ENCODE measurements at regions not wholly inside any gene's neighbourhood (a gene's known extent, or its start where the extent isn't known, plus 50 kb on each side); places are given as distances from the start of the nearest gene placed in this dataset.

GRCh38 chr3:74883690-74884089 lies 269.2 kb upstream of the CNTN3 start:
- no peak for TF ChIP-seq CTCF (IDR thresholded peaks at IDR 0.05; ENCODE audit: unreplicated experiment)
- Mint-ChIP-seq H3K4me3 (ENCODE audit: low read depth, unreplicated experiment) (no peak overlapping the region), H3K4me1 (ENCODE audit: low read depth, unreplicated experiment) (no peaks in the 10 kb centered on the region), H3K27me3 (ENCODE audit: unreplicated experiment) (no peaks in the 10 kb centered on the region), H3K9me3 (ENCODE audit: low read depth, unreplicated experiment) (peaks cover 5% of the 10 kb centered on the region), H3K27ac (ENCODE audit: unreplicated experiment) (no peak overlapping the region), H3K36me3 (ENCODE audit: insufficient read depth, unreplicated experiment) (no peaks in the 10 kb centered on the region)
- BruUV-seq (replicated peaks) = no TSS peak
- intact Hi-C loops (cut with micrococcal nuclease; ENCODE audit: unreplicated experiment) = no loop called here
- CTCF ChIA-PET = no interaction called here
- DNase-seq = no peak

GRCh38 chr3:74883222-74883621 lies 268.8 kb upstream of the CNTN3 start:
- no peaks in the 10 kb centered on the region for H3K4me1 Mint-ChIP-seq (ENCODE audit: low read depth, unreplicated experiment)
- TF ChIP-seq CTCF (IDR thresholded peaks at IDR 0.05; ENCODE audit: unreplicated experiment) = no peak
- H3K4me3 Mint-ChIP-seq (ENCODE audit: low read depth, unreplicated experiment) = no peak overlapping the region
- H3K27me3 Mint-ChIP-seq (ENCODE audit: unreplicated experiment) = no peaks in the 10 kb centered on the region
- DNase-seq = no peak
- H3K27ac Mint-ChIP-seq (ENCODE audit: unreplicated experiment) = no peak overlapping the region
- H3K9me3 Mint-ChIP-seq (ENCODE audit: low read depth, unreplicated experiment) = peaks cover 2% of the 10 kb centered on the region
- CTCF ChIA-PET = no interaction called here
- no TSS peak for BruUV-seq (replicated peaks)
- no peaks in the 10 kb centered on the region for H3K36me3 Mint-ChIP-seq (ENCODE audit: insufficient read depth, unreplicated experiment)
- intact Hi-C loops (cut with micrococcal nuclease; ENCODE audit: unreplicated experiment) = no loop called here

- Mint-ChIP-seq H3K36me3 (ENCODE audit: insufficient read depth, unreplicated experiment) (no peaks in the 10 kb centered on the region), H3K27ac (ENCODE audit: unreplicated experiment) (no peak overlapping the region), H3K9me3 (ENCODE audit: low read depth, unreplicated experiment) (peaks cover 3% of the 10 kb centered on the region), H3K27me3 (ENCODE audit: unreplicated experiment) (no peaks in the 10 kb centered on the region), H3K4me3 (ENCODE audit: low read depth, unreplicated experiment) (no peak overlapping the region), H3K4me1 (ENCODE audit: low read depth, unreplicated experiment) (no peaks in the 10 kb centered on the region)
- no peak for TF ChIP-seq CTCF (IDR thresholded peaks at IDR 0.05; ENCODE audit: unreplicated experiment)
- no peak for DNase-seq
- intact Hi-C loops (cut with micrococcal nuclease; ENCODE audit: unreplicated experiment) = no loop called here
- CTCF ChIA-PET = interaction anchor here (0.6 kb wide), 1 partner anchor 118 kb away, joined by 3 read pairs; no protein-coding TSS in a partner anchor
- BruUV-seq (replicated peaks) = no TSS peak
Observed at GRCh38 chr3:74880237-74880636, 265.8 kb upstream of the CNTN3 start.

GRCh38 chr3:74866357-74867030 lies 252.0 kb upstream of the CNTN3 start:
- TF ChIP-seq CTCF (IDR thresholded peaks at IDR 0.05; ENCODE audit: unreplicated experiment) = no peak
- intact Hi-C loops (cut with micrococcal nuclease; ENCODE audit: unreplicated experiment) = no loop called here
- no peak for DNase-seq
- H3K36me3 Mint-ChIP-seq (ENCODE audit: insufficient read depth, unreplicated experiment) = no peaks in the 10 kb centered on the region
- H3K4me3 Mint-ChIP-seq (ENCODE audit: low read depth, unreplicated experiment) = no peak overlapping the region
- no peaks in the 10 kb centered on the region for H3K4me1 Mint-ChIP-seq (ENCODE audit: low read depth, unreplicated experiment)
- CTCF ChIA-PET = no interaction called here
- H3K9me3 Mint-ChIP-seq (ENCODE audit: low read depth, unreplicated experiment) = peaks cover 13% of the 10 kb centered on the region
- no peaks in the 10 kb centered on the region for H3K27me3 Mint-ChIP-seq (ENCODE audit: unreplicated experiment)
- no TSS peak for BruUV-seq (replicated peaks)
- H3K27ac Mint-ChIP-seq (ENCODE audit: unreplicated experiment) = no peak overlapping the region
